HCT116 (cell line): ENCODE measurements at regions not wholly inside any gene's neighbourhood (a gene's known extent, or its start where the extent isn't known, plus 50 kb on each side); places are given as distances from the start of the nearest gene placed in this dataset.

ENCODE experiments used
- ATAC-seq: fragments of 200-7000 bp; cut with Tn5 transposase; 2 replicates; pipeline ENCODE4 v1.9.1; 2020; ENCODE audit warnings: mild to moderate bottlenecking, moderate library complexity
- BruUV-seq: library from RNA; stranded (reverse); fragments of 400-500 nt; replicated peaks from 2 replicates; lab custom pipeline; 2021; lab: Mats Ljungman, UMichigan
- CTCF ChIA-PET: fragments of 300-600 bp; sonication (Branson Sonifier 250); formaldehyde crosslinking; loops from one replicate; lab custom pipeline; 2021; ENCODE audit warnings: antibody characterized with exemption; lab: Charles Lee
- POLR2A ChIA-PET: fragments of 300-600, 350-600 bp; sonication (Branson Sonifier 250); formaldehyde crosslinking; loops from one replicate; lab custom pipeline; 2021; ENCODE audit warnings: antibody characterized with exemption; lab: Charles Lee
- RAD21 ChIA-PET, 2 experiments: fragments of 300-600 bp; sonication (Branson Sonifier 250); formaldehyde crosslinking; loops; one replicate each; lab custom pipeline; 2023; ENCODE audit warnings: low total read pairs in 2 of 2; ENCODE audit not compliant: uncharacterized antibody in 2 of 2, unreplicated experiment in 2 of 2, low non-redundant PET in 1 of 2; lab: Charles Lee
- DNase-seq: peaks from one replicate; pipeline ENCODE4 v3.0.0-alpha.2; 2010; ENCODE audit warnings: low read depth, low spot score
- H2AFZ ChIP-seq: fragments of 200-600 bp; shearing (Covaris generic), sonication (generic); 2 replicates; pipeline ENCODE4 v1.6.1; 2017; ENCODE audit warnings: low read depth, mixed run types, mixed read lengths, antibody characterized with exemption, low read length; ENCODE audit not compliant: poor library complexity, severe bottlenecking
- H3K27ac ChIP-seq: 2 replicates; pipeline ENCODE4 v1.5.1; 2012; ENCODE audit warnings: low read depth, low read length
- H3K27me3 ChIP-seq: fragments of 200-600 bp; sonication (generic); 2 replicates; pipeline ENCODE4 v1.6.1; 2016; ENCODE audit warnings: mixed run types, low read length, mixed read lengths; ENCODE audit not compliant: insufficient read depth
- H3K36me3 ChIP-seq, 2 experiments: fragments of 200-500 bp in 1 of 2; fragments of 200-600 bp in 1 of 2; sonication (Bioruptor generic) in 1 of 2; sonication (generic) in 1 of 2; 2 replicates each; pipeline versions ENCODE4 v1.5.1 to v1.6.1; 2014 to 2016; ENCODE audit warnings: low read length in 2 of 2, inconsistent platforms in 1 of 2, mixed read lengths in 1 of 2, mixed run types in 1 of 2; ENCODE audit not compliant: insufficient read depth in 2 of 2, control insufficient read depth in 1 of 2
- H3K4me1 ChIP-seq, 2 experiments: fragments of 200-600 bp in 1 of 2; sonication (generic) in 1 of 2; 2 replicates each; pipeline versions ENCODE4 v1.5.1 to v1.6.1; 2012 to 2017; ENCODE audit warnings: low read length in 2 of 2, inconsistent platforms in 1 of 2, mild to moderate bottlenecking in 1 of 2, mixed read lengths in 1 of 2, mixed run types in 1 of 2, moderate library complexity in 1 of 2; ENCODE audit not compliant: insufficient read depth in 2 of 2, control insufficient read depth in 1 of 2
- H3K4me2 ChIP-seq: fragments of 200-600 bp; sonication (generic); 2 replicates; pipeline ENCODE4 v1.6.1; 2017; ENCODE audit warnings: mixed run types, low read length, mixed read lengths
- H3K4me3 ChIP-seq, 2 experiments: fragments of 200-600 bp in 1 of 2; sonication (generic) in 1 of 2; replicated peaks in 1 of 2; 2 replicates each; pipeline ENCODE4 v1.5.1; 2011 to 2016; ENCODE audit warnings: low read length in 2 of 2, control low read depth in 1 of 2, low read depth in 1 of 2, mild to moderate bottlenecking in 1 of 2, mixed read lengths in 1 of 2, mixed run types in 1 of 2
- H3K79me2 ChIP-seq: fragments of 200-600 bp; sonication (generic); 2 replicates; pipeline ENCODE4 v1.6.1; 2017; ENCODE audit warnings: mild to moderate bottlenecking, mixed run types, low read length, moderate library complexity, mixed read lengths; ENCODE audit not compliant: insufficient read depth
- H3K9ac ChIP-seq: fragments of 200-600 bp; sonication (generic); 2 replicates; pipeline ENCODE4 v1.6.1; 2016; ENCODE audit warnings: low read length, mixed read lengths
- H3K9me2 ChIP-seq: fragments of 200-600 bp; sonication (generic), shearing (Covaris generic); 2 replicates; pipeline ENCODE4 v1.6.1; 2017; ENCODE audit warnings: mixed run types, mild to moderate bottlenecking, moderate library complexity; ENCODE audit not compliant: insufficient read depth
- H3K9me3 ChIP-seq, 2 experiments: fragments of 200-500 bp in 1 of 2; fragments of 200-600 bp in 1 of 2; sonication (Bioruptor generic) in 1 of 2; sonication (generic) in 1 of 2; 2 replicates each; pipeline ENCODE4 v1.6.1; 2014 to 2017; ENCODE audit warnings: low read length in 2 of 2, mixed read lengths in 2 of 2, inconsistent platforms in 1 of 2, low read depth in 1 of 2, mild to moderate bottlenecking in 1 of 2, mixed run types in 1 of 2, moderate library complexity in 1 of 2; ENCODE audit not compliant: control insufficient read depth in 1 of 2, insufficient read depth in 1 of 2
- H4K20me1 ChIP-seq: fragments of 200-600 bp; sonication (generic), shearing (Covaris generic); 2 replicates; pipeline ENCODE4 v1.6.1; 2017; ENCODE audit warnings: mixed run types, mild to moderate bottlenecking, moderate library complexity; ENCODE audit not compliant: insufficient read depth
- ATF3 ChIP-seq: IDR thresholded peaks from 2 replicates; pipeline ENCODE4 v1.6.1; 2012
- EGR1 ChIP-seq: IDR thresholded peaks from 2 replicates; pipeline ENCODE4 v1.6.1; 2012; ENCODE audit warnings: low read depth
- ELF1 ChIP-seq: IDR thresholded peaks from 2 replicates; pipeline ENCODE4 v1.6.1; 2012; ENCODE audit warnings: low read depth, borderline replicate concordance
- FOSL1 ChIP-seq: IDR thresholded peaks from 2 replicates; pipeline ENCODE4 v1.6.1; 2012; ENCODE audit warnings: low read depth
- JUND ChIP-seq: IDR thresholded peaks from 2 replicates; pipeline ENCODE4 v1.6.1; 2012
- POLR2A ChIP-seq: IDR thresholded peaks from 2 replicates; pipeline ENCODE4 v1.7.0; 2011; ENCODE audit warnings: borderline replicate concordance; ENCODE audit not compliant: insufficient read depth, insufficient read length; ENCODE audit errors: extremely low read depth
- POLR2AphosphoS5 ChIP-seq: IDR thresholded peaks from 2 replicates; pipeline ENCODE4 v1.6.1; 2011; ENCODE audit warnings: mild to moderate bottlenecking, low read depth, low read length, moderate library complexity
- SRF ChIP-seq: IDR thresholded peaks from 2 replicates; pipeline ENCODE4 v1.6.1; 2012; ENCODE audit warnings: low read depth
- TCF7L2 ChIP-seq: IDR thresholded peaks from 2 replicates; pipeline ENCODE4 v1.7.0; 2011; ENCODE audit warnings: borderline replicate concordance, inconsistent platforms; ENCODE audit not compliant: insufficient read depth, insufficient read length; ENCODE audit errors: extremely low read depth
- YY1 ChIP-seq: IDR thresholded peaks from 2 replicates; pipeline ENCODE4 v1.6.1; 2011; ENCODE audit warnings: low read length, low read depth, moderate library complexity, mild to moderate bottlenecking; ENCODE audit not compliant: insufficient replicate concordance; ENCODE audit errors: extremely low read depth
- ZFX ChIP-seq: fragments of 450-650 bp; IDR thresholded peaks from 2 replicates; pipeline ENCODE4 v1.6.1; 2017
- intact Hi-C: fragments of 100-400 bp; cut with micrococcal nuclease; formaldehyde crosslinking; loops from 2 replicates; pipeline ENCODE4 v1.10.0; 2022
- TF ChIP-seq, protein P1 (sequence below): IDR thresholded peaks from 2 replicates; pipeline ENCODE4 v1.6.1; 2011; ENCODE audit warnings: mild to moderate bottlenecking, low read length, moderate library complexity; ENCODE audit not compliant: insufficient replicate concordance; ENCODE audit errors: extremely low read depth
- TF ChIP-seq, protein P2 (sequence below): IDR thresholded peaks from 2 replicates; pipeline ENCODE4 v1.6.1; 2012

DNA sequence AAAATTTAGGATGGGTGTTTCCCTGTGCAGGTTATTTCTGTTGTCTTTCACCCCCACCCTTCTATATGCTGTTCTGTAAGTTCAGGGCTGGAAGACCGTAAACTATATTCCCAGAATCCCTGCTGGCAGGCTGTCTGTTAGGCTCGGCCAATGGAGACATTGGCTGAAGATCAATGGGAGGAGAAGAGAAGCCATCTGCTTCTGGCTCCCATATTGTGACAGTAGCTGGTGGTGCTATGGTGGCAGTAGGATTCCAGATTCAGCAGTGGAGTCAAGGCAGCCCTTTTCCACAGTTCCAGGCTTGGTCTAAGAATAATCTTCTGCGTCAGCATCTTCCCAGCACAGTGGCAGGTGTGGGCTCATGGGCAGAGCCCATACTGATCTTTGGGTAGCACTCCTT is 226.6 kb downstream of the ABHD5 start (continued):
- no peak for TF ChIP-seq TCF7L2
- no peak for TF ChIP-seq POLR2A
- TF ChIP-seq EGR1 = no peak
- no peak for TF ChIP-seq ELF1
- no peak for TF ChIP-seq POLR2AphosphoS5
- TF ChIP-seq, all 23 proteins: peak for 0

GRCh38 chr3:43919029-43919428 is 228.3 kb downstream of the ABHD5 start:
- peaks cover 0 to 9% of the 10 kb centered on the region in 2 experiments; a peak in 2 of 4 replicates for H3K4me1 ChIP-seq
- CTCF ChIA-PET = no interaction called here
- BruUV-seq = no TSS peak
- H3K27ac ChIP-seq = no peak overlapping the region
- no peak overlapping the region for H3K9ac ChIP-seq
- no peak overlapping the region for H2AFZ ChIP-seq
- H4K20me1 ChIP-seq = no peaks in the 10 kb centered on the region
- no peaks in the 10 kb centered on the region for H3K36me3 ChIP-seq
- RAD21 ChIA-PET = no interaction called here
- intact Hi-C loops = no loop called here
- H3K27me3 ChIP-seq = peaks cover 11% of the 10 kb centered on the region
- no peak overlapping the region; the same call in 1 of the 2 replicates for H3K4me2 ChIP-seq
- no peaks in the 10 kb centered on the region for H3K9me2 ChIP-seq
- H3K79me2 ChIP-seq = no peaks in the 10 kb centered on the region
- ATAC-seq = no peak
- 0 out of 2 replicates have a peak, but pooled peaks have one; percentile 11 for TF ChIP-seq JUND
- no peak for TF ChIP-seq SRF
- TF ChIP-seq FOSL1 = 0 out of 2 replicates have a peak, but pooled peaks have one; percentile 20
- TF ChIP-seq, protein P1, sequence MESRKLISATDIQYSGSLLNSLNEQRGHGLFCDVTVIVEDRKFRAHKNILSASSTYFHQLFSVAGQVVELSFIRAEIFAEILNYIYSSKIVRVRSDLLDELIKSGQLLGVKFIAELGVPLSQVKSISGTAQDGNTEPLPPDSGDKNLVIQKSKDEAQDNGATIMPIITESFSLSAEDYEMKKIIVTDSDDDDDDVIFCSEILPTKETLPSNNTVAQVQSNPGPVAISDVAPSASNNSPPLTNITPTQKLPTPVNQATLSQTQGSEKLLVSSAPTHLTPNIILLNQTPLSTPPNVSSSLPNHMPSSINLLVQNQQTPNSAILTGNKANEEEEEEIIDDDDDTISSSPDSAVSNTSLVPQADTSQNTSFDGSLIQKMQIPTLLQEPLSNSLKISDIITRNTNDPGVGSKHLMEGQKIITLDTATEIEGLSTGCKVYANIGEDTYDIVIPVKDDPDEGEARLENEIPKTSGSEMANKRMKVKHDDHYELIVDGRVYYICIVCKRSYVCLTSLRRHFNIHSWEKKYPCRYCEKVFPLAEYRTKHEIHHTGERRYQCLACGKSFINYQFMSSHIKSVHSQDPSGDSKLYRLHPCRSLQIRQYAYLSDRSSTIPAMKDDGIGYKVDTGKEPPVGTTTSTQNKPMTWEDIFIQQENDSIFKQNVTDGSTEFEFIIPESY = no peak
- no peak for TF ChIP-seq ATF3
- no peak for TF ChIP-seq ZFX
- no peak for TF ChIP-seq ELF1
- TF ChIP-seq YY1 = no peak
- TF ChIP-seq, protein P2, sequence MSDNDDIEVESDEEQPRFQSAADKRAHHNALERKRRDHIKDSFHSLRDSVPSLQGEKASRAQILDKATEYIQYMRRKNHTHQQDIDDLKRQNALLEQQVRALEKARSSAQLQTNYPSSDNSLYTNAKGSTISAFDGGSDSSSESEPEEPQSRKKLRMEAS = peak; percentile 62
- no peak for TF ChIP-seq TCF7L2
- POLR2A ChIA-PET = no interaction called here
- no peaks in the 10 kb centered on the region for H3K9me3 ChIP-seq
- DNase-seq = no peak
- no peak overlapping the region for H3K4me3 ChIP-seq
